Activated CD4-positive, alpha-beta T cell treated with anti-CD3 and anti-CD28 coated beads, Interleukin-2, amount 50 U/mL, for 48 hours (primary cell): ENCODE measurements at regions not wholly inside any gene's neighbourhood (a gene's known extent, or its start where the extent isn't known, plus 50 kb on each side); places are given as distances from the start of the nearest gene placed in this dataset.

Source experiments
- DNase-seq, 2 experiments: peaks; one replicate each; pipeline ENCODE4 v3.0.0-alpha.2; 2020

- DNase-seq: no peak
Observed at GRCh38 chr13:39100996-39101738, 62.9 kb downstream of the NHLRC3 start.

GRCh38 chr13:39102981-39103490 lies 64.8 kb downstream of the NHLRC3 start:
- DNase-seq: no peak

- no peak for DNase-seq
Observed at GRCh38 chr13:39105110-39105509, 66.9 kb downstream of the NHLRC3 start.

GRCh38 chr13:39106216-39107005 lies 68.2 kb downstream of the NHLRC3 start:
- DNase-seq: no peak

- no peak for DNase-seq
Observed at GRCh38 chr13:39107561-39107960, 69.3 kb downstream of the NHLRC3 start.

- no peak for DNase-seq
Observed at GRCh38 chr13:39108783-39109182, 70.5 kb downstream of the NHLRC3 start.

GRCh38 chr13:39110518-39111097 lies 72.4 kb downstream of the NHLRC3 start:
- DNase-seq: no peak

GRCh38 chr13:39111145-39111544 lies 72.9 kb downstream of the NHLRC3 start:
- DNase-seq: no peak

- no peak for DNase-seq
Observed at GRCh38 chr13:39119422-39119821, 81.2 kb downstream of the NHLRC3 start.

- no peak for DNase-seq
Observed at GRCh38 chr13:39123578-39123977, 85.3 kb downstream of the NHLRC3 start.

GRCh38 chr13:39129213-39129612 lies 91.0 kb downstream of the NHLRC3 start:
- no peak for DNase-seq

GRCh38 chr13:39130301-39130700 lies 92.0 kb downstream of the NHLRC3 start:
- DNase-seq: no peak

- DNase-seq: no peak
Observed at GRCh38 chr13:39132286-39133230, 94.3 kb downstream of the NHLRC3 start.

GRCh38 chr13:39133781-39134180 lies 95.5 kb downstream of the NHLRC3 start:
- no peak for DNase-seq

GRCh38 chr13:39134574-39134973 lies 96.3 kb downstream of the NHLRC3 start:
- DNase-seq: no peak

GRCh38 chr13:39144391-39144790 lies 106.1 kb downstream of the NHLRC3 start:
- DNase-seq: no peak

GRCh38 chr13:39144941-39145533 lies 106.8 kb downstream of the NHLRC3 start:
- peak; percentile 17 to 47 for DNase-seq

- peak in 1 of 2 experiments; percentile 20 for DNase-seq
Observed at GRCh38 chr13:39148513-39148961, 110.3 kb downstream of the NHLRC3 start.

- no peak for DNase-seq
Observed at GRCh38 chr13:39149896-39150295, 111.6 kb downstream of the NHLRC3 start.

- no peak for DNase-seq
Observed at GRCh38 chr13:39154041-39154440, 115.8 kb downstream of the NHLRC3 start.

GRCh38 chr13:39159393-39159792 lies 121.1 kb downstream of the NHLRC3 start:
- DNase-seq: peak in 1 of 2 experiments; percentile 18

- DNase-seq: no peak
Observed at GRCh38 chr13:39159846-39160370, 121.7 kb downstream of the NHLRC3 start.
